ENCODE measurements at regions not wholly inside any gene's neighbourhood (a gene's known extent, or its start where the extent isn't known, plus 50 kb on each side); places are given as distances from the start of the nearest gene placed in this dataset.

DNA sequence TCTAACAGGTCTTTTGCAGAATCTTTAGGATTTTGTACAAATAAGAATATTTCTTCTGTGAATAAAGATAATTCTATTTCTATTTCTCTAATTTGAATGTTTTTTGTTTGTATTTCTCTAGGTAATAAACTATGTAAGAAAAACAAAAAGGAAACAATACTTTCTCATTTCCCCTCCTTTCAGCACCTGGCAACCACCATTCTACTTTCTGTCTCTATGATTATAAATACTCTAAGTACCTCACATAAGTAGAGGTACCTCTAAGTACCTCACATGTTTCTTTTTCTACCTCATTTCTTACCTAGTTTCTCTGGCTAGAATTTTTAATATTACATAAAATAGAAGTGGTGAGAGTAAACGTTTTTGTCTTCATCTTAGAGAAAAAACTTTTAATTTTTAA lies 550.0 kb downstream of the EPHA5 start:
- H3K36me3 ChIP-seq (ENCODE audit: control insufficient read depth, insufficient read depth, low read length): no peaks in the 10 kb centered on the region
- no peak for DNase-seq (ENCODE audit: extremely low read depth, insufficient read length)
- no peak overlapping the region for H3K4me3 ChIP-seq (replicated peaks; ENCODE audit: low read depth, low read length)
- no peaks in the 10 kb centered on the region for H3K27me3 ChIP-seq (replicated peaks; ENCODE audit: control insufficient read depth, insufficient read depth, low read length)
- TF ChIP-seq, protein P1, sequence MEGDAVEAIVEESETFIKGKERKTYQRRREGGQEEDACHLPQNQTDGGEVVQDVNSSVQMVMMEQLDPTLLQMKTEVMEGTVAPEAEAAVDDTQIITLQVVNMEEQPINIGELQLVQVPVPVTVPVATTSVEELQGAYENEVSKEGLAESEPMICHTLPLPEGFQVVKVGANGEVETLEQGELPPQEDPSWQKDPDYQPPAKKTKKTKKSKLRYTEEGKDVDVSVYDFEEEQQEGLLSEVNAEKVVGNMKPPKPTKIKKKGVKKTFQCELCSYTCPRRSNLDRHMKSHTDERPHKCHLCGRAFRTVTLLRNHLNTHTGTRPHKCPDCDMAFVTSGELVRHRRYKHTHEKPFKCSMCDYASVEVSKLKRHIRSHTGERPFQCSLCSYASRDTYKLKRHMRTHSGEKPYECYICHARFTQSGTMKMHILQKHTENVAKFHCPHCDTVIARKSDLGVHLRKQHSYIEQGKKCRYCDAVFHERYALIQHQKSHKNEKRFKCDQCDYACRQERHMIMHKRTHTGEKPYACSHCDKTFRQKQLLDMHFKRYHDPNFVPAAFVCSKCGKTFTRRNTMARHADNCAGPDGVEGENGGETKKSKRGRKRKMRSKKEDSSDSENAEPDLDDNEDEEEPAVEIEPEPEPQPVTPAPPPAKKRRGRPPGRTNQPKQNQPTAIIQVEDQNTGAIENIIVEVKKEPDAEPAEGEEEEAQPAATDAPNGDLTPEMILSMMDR (IDR thresholded peaks at IDR 0.05; ENCODE audit: insufficient read depth, low read length, poor library complexity, severe bottlenecking): no peak

DNA sequence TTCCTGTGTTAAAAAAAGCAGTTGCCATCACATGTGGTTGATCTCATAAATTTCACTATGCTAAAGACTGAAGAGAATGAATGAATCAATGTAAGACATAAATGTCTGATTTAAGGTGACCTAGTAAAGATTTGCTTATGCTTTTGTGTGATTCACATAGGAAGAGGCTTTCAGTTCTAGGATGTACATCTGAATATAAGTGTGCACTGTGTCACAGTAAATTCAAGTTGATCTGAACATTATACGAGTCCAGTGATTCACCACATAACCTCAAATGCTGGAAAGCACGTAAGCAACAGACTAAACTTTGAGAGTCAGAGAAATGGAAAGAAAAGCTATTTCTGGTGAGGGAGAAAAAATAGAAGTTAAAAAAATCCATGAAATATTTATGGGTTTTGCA lies 567.9 kb downstream of the EPHA5 start:
- DNase-seq (ENCODE audit: extremely low read depth, insufficient read length): no peak
- TF ChIP-seq, protein P1 (IDR thresholded peaks at IDR 0.05; ENCODE audit: insufficient read depth, low read length, poor library complexity, severe bottlenecking): no peak
- Histone ChIP-seq H3K27me3 (replicated peaks; ENCODE audit: control insufficient read depth, insufficient read depth, low read length) (no peaks in the 10 kb centered on the region), H3K36me3 (ENCODE audit: control insufficient read depth, insufficient read depth, low read length) (no peaks in the 10 kb centered on the region), H3K4me3 (replicated peaks; ENCODE audit: low read depth, low read length) (no peak overlapping the region)

DNA sequence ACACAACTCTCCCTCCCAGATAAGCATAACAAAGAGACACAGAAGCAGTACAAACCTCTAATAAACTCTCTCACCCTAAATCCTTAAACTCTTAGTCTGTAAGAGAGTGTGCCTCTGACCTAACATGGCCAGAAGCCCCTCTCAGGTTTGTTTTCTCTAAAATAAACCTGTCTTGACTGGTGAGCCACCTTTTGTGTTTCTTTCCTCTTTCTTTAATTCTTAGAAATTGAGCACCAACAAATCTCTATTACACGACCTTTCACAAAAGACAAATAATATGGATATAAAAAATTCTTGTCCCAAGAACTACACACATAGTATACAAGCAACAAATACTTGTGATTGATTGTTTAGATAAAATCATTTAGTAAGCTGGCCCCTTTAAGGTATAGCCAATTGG lies 573.7 kb downstream of the EPHA5 start:
- no peak overlapping the region for H3K4me3 ChIP-seq (replicated peaks; ENCODE audit: low read depth, low read length)
- no peaks in the 10 kb centered on the region for H3K36me3 ChIP-seq (ENCODE audit: control insufficient read depth, insufficient read depth, low read length)
- no peak for DNase-seq (ENCODE audit: extremely low read depth, insufficient read length)
- TF ChIP-seq, protein P1 (IDR thresholded peaks at IDR 0.05; ENCODE audit: insufficient read depth, low read length, poor library complexity, severe bottlenecking): no peak
- H3K27me3 ChIP-seq (replicated peaks; ENCODE audit: control insufficient read depth, insufficient read depth, low read length): no peaks in the 10 kb centered on the region

DNA sequence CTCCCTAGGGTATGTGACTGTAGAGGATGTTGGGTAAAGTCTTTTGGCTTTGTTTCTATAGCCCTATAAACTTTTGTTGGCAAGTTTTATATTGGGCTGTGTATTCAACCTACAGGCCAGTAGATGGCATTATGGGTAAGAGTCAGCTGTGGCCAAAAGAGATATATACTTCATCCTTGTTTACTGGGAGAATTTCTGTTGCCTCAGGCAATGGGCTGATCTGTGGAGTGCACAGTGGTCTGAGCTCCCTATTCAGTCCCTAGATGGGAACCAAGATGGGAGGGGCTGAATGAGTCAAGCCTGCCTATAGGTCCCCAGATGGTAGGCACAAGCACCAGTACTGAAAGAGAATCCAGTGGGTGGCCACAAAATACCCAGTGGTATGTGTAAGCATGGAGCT lies 580.6 kb downstream of the EPHA5 start:
- Histone ChIP-seq H3K4me3 (replicated peaks; ENCODE audit: low read depth, low read length) (no peak overlapping the region), H3K36me3 (ENCODE audit: control insufficient read depth, insufficient read depth, low read length) (no peaks in the 10 kb centered on the region), H3K27me3 (replicated peaks; ENCODE audit: control insufficient read depth, insufficient read depth, low read length) (no peaks in the 10 kb centered on the region)
- DNase-seq (ENCODE audit: extremely low read depth, insufficient read length): no peak
- TF ChIP-seq, protein P1 (IDR thresholded peaks at IDR 0.05; ENCODE audit: insufficient read depth, low read length, poor library complexity, severe bottlenecking): no peak

DNA sequence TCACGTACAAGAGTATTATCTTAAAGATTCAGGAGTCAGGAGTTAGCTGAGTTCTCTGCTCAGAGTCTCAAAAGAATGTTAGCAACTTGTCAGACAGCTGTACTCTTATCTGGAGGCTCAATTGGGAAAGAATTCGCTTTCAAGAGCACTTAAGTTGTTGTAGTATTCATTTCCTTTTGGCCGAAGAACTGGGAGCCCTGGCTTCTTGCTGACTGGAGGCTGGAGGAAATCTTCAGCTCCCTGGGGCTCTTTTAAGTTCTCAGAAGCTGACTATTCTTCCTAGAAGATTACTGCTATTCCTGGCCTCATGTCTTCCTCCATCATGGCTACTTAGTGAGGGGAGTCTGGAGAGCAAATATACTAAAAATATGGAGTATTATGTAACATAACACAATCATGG lies 587.2 kb downstream of the EPHA5 start:
- Histone ChIP-seq H3K27me3 (replicated peaks; ENCODE audit: control insufficient read depth, insufficient read depth, low read length) (no peaks in the 10 kb centered on the region), H3K4me3 (replicated peaks; ENCODE audit: low read depth, low read length) (no peak overlapping the region), H3K36me3 (ENCODE audit: control insufficient read depth, insufficient read depth, low read length) (no peaks in the 10 kb centered on the region)
- TF ChIP-seq, protein P1 (IDR thresholded peaks at IDR 0.05; ENCODE audit: insufficient read depth, low read length, poor library complexity, severe bottlenecking): no peak
- no peak for DNase-seq (ENCODE audit: extremely low read depth, insufficient read length)

DNA sequence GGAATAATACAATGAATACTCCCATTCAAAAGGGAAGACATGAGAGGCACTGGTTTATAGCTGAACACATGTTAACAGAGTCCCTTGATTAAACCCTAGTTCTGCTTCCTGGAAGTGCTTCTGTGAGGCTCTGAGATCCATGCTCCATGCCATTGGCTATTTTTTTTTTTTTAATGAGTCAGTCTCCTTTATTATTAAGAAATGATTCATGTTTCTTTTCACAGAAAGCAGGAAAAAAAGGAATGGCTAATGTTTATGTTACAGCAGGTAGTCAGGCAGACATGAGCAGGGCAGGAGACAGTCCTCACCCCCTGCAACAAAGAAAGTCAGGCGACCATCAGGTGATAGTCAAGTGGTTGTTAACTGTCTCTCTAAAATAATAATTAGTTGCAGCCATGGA lies 598.7 kb downstream of the EPHA5 start:
- H3K36me3 ChIP-seq (ENCODE audit: control insufficient read depth, insufficient read depth, low read length): no peaks in the 10 kb centered on the region
- H3K27me3 ChIP-seq (replicated peaks; ENCODE audit: control insufficient read depth, insufficient read depth, low read length): no peaks in the 10 kb centered on the region
- H3K4me3 ChIP-seq (replicated peaks; ENCODE audit: low read depth, low read length): no peak overlapping the region
- no peak for DNase-seq (ENCODE audit: extremely low read depth, insufficient read length)
- TF ChIP-seq, protein P1 (IDR thresholded peaks at IDR 0.05; ENCODE audit: insufficient read depth, low read length, poor library complexity, severe bottlenecking): no peak
